Esophagus muscularis mucosa (tissue), 3 donors: ENCODE measurements at regions not wholly inside any gene's neighbourhood (a gene's known extent, or its start where the extent isn't known, plus 50 kb on each side); places are given as distances from the start of the nearest gene placed in this dataset.

Experiments used
- EP300 ChIP-seq: sonication (generic); formaldehyde crosslinking; IDR thresholded peaks from one replicate; pipeline ENCODE4 v1.6.1; 2017; ENCODE audit warnings: antibody characterized with exemption
- TF ChIP-seq, protein P1 (sequence below), 3 experiments: fragments of 200-600 bp in 2 of 3; fragments of 450-650 bp in 1 of 3; sonication (generic) in 2 of 3; IDR thresholded peaks; one replicate each; pipeline ENCODE4 v1.5.1; 2017 to 2019; ENCODE audit warnings: antibody characterized with exemption in 3 of 3, mild to moderate bottlenecking in 2 of 3, moderate library complexity in 1 of 3

DNA sequence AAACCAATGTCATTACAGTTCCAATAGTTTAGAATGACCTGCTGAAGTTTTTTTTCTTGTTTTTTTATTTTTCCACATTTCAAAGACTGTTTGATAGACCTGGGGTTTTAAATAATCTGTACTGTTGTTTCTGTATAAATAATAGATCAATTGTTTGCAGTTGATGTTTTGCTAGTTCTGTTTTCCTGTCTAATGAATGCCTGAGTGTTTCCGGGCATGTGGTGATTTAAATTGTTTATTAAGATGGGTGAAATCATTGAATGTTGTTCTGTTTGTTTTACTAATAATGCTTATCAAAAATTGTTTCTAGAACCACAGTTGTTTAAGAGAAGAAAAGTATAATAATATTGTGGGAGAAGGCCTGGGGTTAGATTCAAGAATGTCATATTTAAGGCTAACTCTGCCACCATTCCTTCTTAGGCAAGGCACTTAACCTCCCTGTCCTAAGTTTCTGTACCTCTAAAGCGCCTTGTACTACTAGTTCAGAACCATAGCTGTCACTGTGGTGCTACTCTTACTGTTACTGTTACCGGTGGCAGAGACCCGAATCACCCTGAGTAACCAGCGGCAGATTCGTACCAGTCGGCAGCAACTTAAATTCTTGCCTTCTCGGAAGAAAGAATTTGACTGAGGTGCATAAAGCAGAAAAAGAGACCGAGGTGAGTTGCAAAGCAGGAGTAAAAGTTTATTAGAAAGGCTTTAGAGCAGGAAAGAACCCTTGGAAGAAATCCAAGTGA is 1014.1 kb downstream of the REEP3 start:
- TF ChIP-seq, protein P1, sequence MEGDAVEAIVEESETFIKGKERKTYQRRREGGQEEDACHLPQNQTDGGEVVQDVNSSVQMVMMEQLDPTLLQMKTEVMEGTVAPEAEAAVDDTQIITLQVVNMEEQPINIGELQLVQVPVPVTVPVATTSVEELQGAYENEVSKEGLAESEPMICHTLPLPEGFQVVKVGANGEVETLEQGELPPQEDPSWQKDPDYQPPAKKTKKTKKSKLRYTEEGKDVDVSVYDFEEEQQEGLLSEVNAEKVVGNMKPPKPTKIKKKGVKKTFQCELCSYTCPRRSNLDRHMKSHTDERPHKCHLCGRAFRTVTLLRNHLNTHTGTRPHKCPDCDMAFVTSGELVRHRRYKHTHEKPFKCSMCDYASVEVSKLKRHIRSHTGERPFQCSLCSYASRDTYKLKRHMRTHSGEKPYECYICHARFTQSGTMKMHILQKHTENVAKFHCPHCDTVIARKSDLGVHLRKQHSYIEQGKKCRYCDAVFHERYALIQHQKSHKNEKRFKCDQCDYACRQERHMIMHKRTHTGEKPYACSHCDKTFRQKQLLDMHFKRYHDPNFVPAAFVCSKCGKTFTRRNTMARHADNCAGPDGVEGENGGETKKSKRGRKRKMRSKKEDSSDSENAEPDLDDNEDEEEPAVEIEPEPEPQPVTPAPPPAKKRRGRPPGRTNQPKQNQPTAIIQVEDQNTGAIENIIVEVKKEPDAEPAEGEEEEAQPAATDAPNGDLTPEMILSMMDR (IDR thresholded peaks at IDR 0.05), result no peak
- TF ChIP-seq EP300, result no peak
